Esophagus muscularis mucosa (tissue), 4 donors: ENCODE measurements at regions not wholly inside any gene's neighbourhood (a gene's known extent, or its start where the extent isn't known, plus 50 kb on each side); places are given as distances from the start of the nearest gene placed in this dataset.
"Not testable (repeated sequence)": the region's sequence is repeated elsewhere in the genome, so short reads cannot be mapped to it uniquely, and the experiment has no call there.

Source experiments
- DNase-seq: peaks from one replicate; pipeline ENCODE4 v3.0.0-alpha.2; 2017; ENCODE audit errors: extremely low spot score
- H3K27ac ChIP-seq, 4 donors: fragments of 200-600 bp; sonication (generic); replicated peaks in 1 of 4; 1 replicate in 3 of 4; 2 replicates in 1 of 4; pipeline ENCODE4 v1.5.1; 2016 to 2019; ENCODE audit warnings: mild to moderate bottlenecking in 1 of 4
- H3K27me3 ChIP-seq, 4 donors: fragments of 200-600 bp; sonication (generic); one replicate each; pipeline versions ENCODE4 v1.5.1 to v1.6.0; 2016 to 2019
- H3K36me3 ChIP-seq, 4 donors: fragments of 200-600 bp; sonication (generic); one replicate each; pipeline ENCODE4 v1.5.1; 2016 to 2019
- H3K4me1 ChIP-seq, 4 donors: fragments of 200-600 bp; sonication (generic); one replicate each; pipeline ENCODE4 v1.5.1; 2016 to 2019
- H3K4me3 ChIP-seq, 4 donors: fragments of 200-600 bp; sonication (generic); 1 replicate in 2 of 4; 2 replicates in 2 of 4; pipeline ENCODE4 v1.5.1; 2016 to 2019; ENCODE audit warnings: mild to moderate bottlenecking in 4 of 4, moderate library complexity in 1 of 4
- H3K9me3 ChIP-seq, 4 donors: fragments of 200-600 bp; sonication (generic); 1 replicate in 3 of 4; 2 replicates in 1 of 4; pipeline ENCODE4 v1.5.1; 2016 to 2019
- CTCF ChIP-seq, 3 experiments: fragments of 200-600 bp in 2 of 3; fragments of 450-650 bp in 1 of 3; sonication (generic) in 2 of 3; IDR thresholded peaks; one replicate each; pipeline ENCODE4 v1.5.1; 2017 to 2019; ENCODE audit warnings: antibody characterized with exemption in 3 of 3, mild to moderate bottlenecking in 2 of 3, moderate library complexity in 1 of 3
- EP300 ChIP-seq: sonication (generic); formaldehyde crosslinking; IDR thresholded peaks from one replicate; pipeline ENCODE4 v1.6.1; 2017; ENCODE audit warnings: antibody characterized with exemption
- POLR2A ChIP-seq: fragments of 450-650 bp; IDR thresholded peaks from one replicate; pipeline ENCODE4 v1.6.1; 2017; ENCODE audit warnings: antibody characterized with exemption, moderate library complexity, mild to moderate bottlenecking, low read depth
- POLR2AphosphoS5 ChIP-seq, 2 donors: sonication (generic); formaldehyde crosslinking; IDR thresholded peaks; one replicate each; pipeline ENCODE4 v1.6.1; 2017; ENCODE audit warnings: antibody characterized with exemption in 2 of 2
- WGBS: methylation state at CpG from one replicate; pipeline ENCODE4 v1.1.5; 2018; 5-methylcytosine and 5-hydroxymethylcytosine counted together
- intact Hi-C: fragments of 100-400 bp; cut with DNase I; formaldehyde crosslinking; loops from one replicate; pipeline ENCODE4 v1.15.1; 2023

GRCh38 chr7:155941688-155942087 is 129.4 kb upstream of the SHH start:
- Histone ChIP-seq H3K27ac (no peak overlapping the region), H3K9me3 (peaks cover 0 to 11% (median 6%) of the 10 kb centered on the region in 4 donors), H3K36me3 (no peaks in the 10 kb centered on the region), H3K27me3 (peaks cover 0 to 15% (median 0%) of the 10 kb centered on the region in 4 donors), H3K4me3 (no peak overlapping the region), H3K4me1 (no peaks in the 10 kb centered on the region)
- 42% methylated on average over 4 of the region's 4 CpGs for WGBS
- intact Hi-C loops, result no loop called here
- DNase-seq, result no peak
- TF ChIP-seq POLR2A, result no peak

GRCh38 chr7:155939350-155939749 is 127.1 kb upstream of the SHH start:
- Histone ChIP-seq H3K9me3 (peaks cover 0 to 11% (median 6%) of the 10 kb centered on the region in 4 donors), H3K4me3 (no peak overlapping the region), H3K27me3 (peaks cover 0 to 15% (median 0%) of the 10 kb centered on the region in 4 donors), H3K36me3 (no peaks in the 10 kb centered on the region), H3K4me1 (no peaks in the 10 kb centered on the region), H3K27ac (no peak overlapping the region)
- intact Hi-C loops, result no loop called here
- TF ChIP-seq EP300 (no peak), POLR2A (no peak), CTCF (IDR thresholded peaks at IDR 0.05) (no peak), POLR2AphosphoS5 (IDR thresholded peaks at IDR 0.05) (no peak)
- no peak for DNase-seq

- Histone ChIP-seq H3K4me1 (no peaks in the 10 kb centered on the region), H3K9me3 (peaks cover 0 to 11% (median 6%) of the 10 kb centered on the region in 4 donors), H3K27ac (no peak overlapping the region), H3K4me3 (no peak overlapping the region), H3K27me3 (peaks cover 0 to 15% (median 0%) of the 10 kb centered on the region in 4 donors), H3K36me3 (no peaks in the 10 kb centered on the region)
- intact Hi-C loops, result no loop called here
- 29% methylated on average over 2 of the region's 2 CpGs for WGBS
- DNase-seq, result no peak
- TF ChIP-seq POLR2A (no peak), POLR2AphosphoS5 (IDR thresholded peaks at IDR 0.05) (no peak), CTCF (IDR thresholded peaks at IDR 0.05) (no peak), EP300 (no peak)
These were observed 125.9 kb upstream of the SHH start for GRCh38 chr7:155938129-155938528.

- WGBS, result 68% methylated on average over 5 of the region's 5 CpGs
- Histone ChIP-seq H3K36me3 (no peaks in the 10 kb centered on the region), H3K27ac (no peak overlapping the region), H3K4me3 (no peak overlapping the region), H3K27me3 (peaks cover 0 to 24% (median 0%) of the 10 kb centered on the region in 4 donors), H3K4me1 (no peaks in the 10 kb centered on the region), H3K9me3 (peaks cover 0 to 11% (median 6%) of the 10 kb centered on the region in 4 donors)
- no peak for TF ChIP-seq EP300
- TF ChIP-seq CTCF (IDR thresholded peaks at IDR 0.05), result no peak
- no peak for TF ChIP-seq POLR2A
- TF ChIP-seq POLR2AphosphoS5 (IDR thresholded peaks at IDR 0.05), result no peak
- intact Hi-C loops, result no loop called here
- no peak for DNase-seq
These were observed 123.5 kb upstream of the SHH start for GRCh38 chr7:155935726-155936125.

- Histone ChIP-seq H3K36me3 (no peaks in the 10 kb centered on the region), H3K4me1 (no peaks in the 10 kb centered on the region), H3K27me3 (peaks cover 0 to 29% (median 0%) of the 10 kb centered on the region in 4 donors), H3K27ac (no peak overlapping the region), H3K4me3 (no peak overlapping the region), H3K9me3 (peaks cover 0 to 11% (median 5%) of the 10 kb centered on the region in 4 donors)
- WGBS, result 80% methylated on average over 3 of the region's 3 CpGs
- no peak for DNase-seq
- no peak for TF ChIP-seq POLR2A
- no peak for TF ChIP-seq EP300
- no peak for TF ChIP-seq CTCF (IDR thresholded peaks at IDR 0.05)
- no peak for TF ChIP-seq POLR2AphosphoS5 (IDR thresholded peaks at IDR 0.05)
- intact Hi-C loops, result no loop called here
These were observed 122.8 kb upstream of the SHH start for GRCh38 chr7:155935005-155935557.

- H3K9me3 ChIP-seq, H3K4me1 ChIP-seq, H3K27ac ChIP-seq, DNase-seq, intact Hi-C loops, H3K36me3 ChIP-seq, H3K4me3 ChIP-seq: not testable (repeated sequence)
- peaks cover 0 to 31% (median 0%) of the 10 kb centered on the region in 4 donors for H3K27me3 ChIP-seq
- 81% methylated on average over 9 of the region's 10 CpGs for WGBS
These were observed 120.1 kb upstream of the SHH start for GRCh38 chr7:155932324-155932723.
